GM18511 (cell line): ENCODE measurements at regions not wholly inside any gene's neighbourhood (a gene's known extent, or its start where the extent isn't known, plus 50 kb on each side); places are given as distances from the start of the nearest gene placed in this dataset.
"Not testable (repeated sequence)": the region's sequence is repeated elsewhere in the genome, so short reads cannot be mapped to it uniquely, and the experiment has no call there.

ENCODE experiments used
- ATAC-seq: cut with Tn5 transposase; IDR thresholded peaks from one replicate; pipeline ENCODE4 v1.9.1; 2021; ENCODE audit warnings: mild to moderate bottlenecking, moderate library complexity; ENCODE audit not compliant: unreplicated experiment

GRCh38 chr20:29516847-29517246 is 1740.6 kb upstream of the DEFB115 start:
- ATAC-seq, result not testable (repeated sequence)

- not testable (repeated sequence) for ATAC-seq
Observed at GRCh38 chr20:29519610-29520241, 1737.7 kb upstream of the DEFB115 start.

- not testable (repeated sequence) for ATAC-seq
Observed at GRCh38 chr20:29533566-29534177, 1723.8 kb upstream of the DEFB115 start.

GRCh38 chr20:29566901-29567635 is 1690.4 kb upstream of the DEFB115 start:
- ATAC-seq, result not testable (repeated sequence)

- ATAC-seq, result not testable (repeated sequence)
Observed at GRCh38 chr20:29567671-29568070, 1689.8 kb upstream of the DEFB115 start.

- not testable (repeated sequence) for ATAC-seq
Observed at GRCh38 chr20:29570126-29570525, 1687.3 kb upstream of the DEFB115 start.

GRCh38 chr20:29589530-29589929 is 1667.9 kb upstream of the DEFB115 start:
- ATAC-seq, result not testable (repeated sequence)

GRCh38 chr20:29604163-29604562 is 1653.3 kb upstream of the DEFB115 start:
- not testable (repeated sequence) for ATAC-seq

GRCh38 chr20:29606171-29606570 is 1651.3 kb upstream of the DEFB115 start:
- not testable (repeated sequence) for ATAC-seq

- ATAC-seq, result not testable (repeated sequence)
Observed at GRCh38 chr20:29629395-29629794, 1628.1 kb upstream of the DEFB115 start.
